PC-3 (cell line): ENCODE measurements at regions not wholly inside any gene's neighbourhood (a gene's known extent, or its start where the extent isn't known, plus 50 kb on each side); places are given as distances from the start of the nearest gene placed in this dataset.

ENCODE experiments used
- ATAC-seq: fragments of 200-7000 bp; cut with Tn5 transposase; 2 replicates; pipeline ENCODE4 v1.9.1; 2020; ENCODE audit warnings: mild to moderate bottlenecking, moderate library complexity
- BruUV-seq: library from RNA; stranded (reverse); fragments of 400-500 nt; replicated peaks from 2 replicates; lab custom pipeline; 2021; lab: Mats Ljungman, UMichigan
- CTCF ChIA-PET: fragments of 300-600 bp; sonication (Branson Sonifier 250); formaldehyde crosslinking; loops from one replicate; lab custom pipeline; 2022; ENCODE audit warnings: antibody characterized with exemption; lab: Charles Lee
- POLR2A ChIA-PET: fragments of 300-600 bp; sonication (Branson Sonifier 250); formaldehyde crosslinking; loops from one replicate; lab custom pipeline; 2022; ENCODE audit warnings: antibody characterized with exemption; ENCODE audit not compliant: unreplicated experiment; lab: Charles Lee
- DNase-seq: peaks from one replicate; pipeline ENCODE4 v3.0.0-alpha.2; 2015
- H2AFZ ChIP-seq: fragments of 300-600 bp; sonication (generic); 2 replicates; pipeline ENCODE4 v1.6.0; 2016; ENCODE audit warnings: antibody characterized with exemption, low read length
- H3F3A ChIP-seq: fragments of 300-600 bp; sonication (generic); one replicate; pipeline ENCODE4 v1.6.0; 2017; ENCODE audit warnings: antibody characterized with exemption, low read length, control low read depth, mild to moderate bottlenecking; ENCODE audit not compliant: unreplicated experiment
- H3K27ac ChIP-seq: fragments of 300-600 bp; sonication (generic); 2 replicates; pipeline ENCODE4 v1.5.1; 2016; ENCODE audit warnings: mild to moderate bottlenecking, low read length
- H3K27me3 ChIP-seq: fragments of 300-600 bp; sonication (generic); 2 replicates; pipeline ENCODE4 v1.6.1; 2016; ENCODE audit warnings: low read length, mixed read lengths
- H3K36me3 ChIP-seq: fragments of 300-600 bp; sonication (generic); 2 replicates; pipeline ENCODE4 v1.6.1; 2016; ENCODE audit warnings: low read depth, mixed run types, low read length, mixed read lengths
- H3K4me1 ChIP-seq: fragments of 300-600 bp; sonication (generic); 2 replicates; pipeline ENCODE4 v1.5.1; 2016; ENCODE audit warnings: low read length; ENCODE audit not compliant: insufficient read depth
- H3K4me2 ChIP-seq: fragments of 300-600 bp; sonication (generic); 2 replicates; pipeline ENCODE4 v1.6.0; 2016; ENCODE audit warnings: low read length
- H3K4me3 ChIP-seq: fragments of 300-600 bp; sonication (generic); 2 replicates; pipeline ENCODE4 v1.5.1; 2016; ENCODE audit warnings: mild to moderate bottlenecking, low read length, mixed read lengths
- H3K79me2 ChIP-seq: fragments of 300-600 bp; sonication (generic); 2 replicates; pipeline ENCODE4 v1.6.1; 2017; ENCODE audit warnings: low read length, mixed read lengths
- H3K9ac ChIP-seq: fragments of 300-600 bp; sonication (generic); 2 replicates; pipeline ENCODE4 v1.6.0; 2016; ENCODE audit warnings: mild to moderate bottlenecking, low read length
- H3K9me2 ChIP-seq: fragments of 300-600 bp; sonication (generic); replicated peaks from 2 replicates; pipeline ENCODE4 v1.6.1; 2016; ENCODE audit warnings: mixed run types, low read length, mixed read lengths
- H3K9me3 ChIP-seq: fragments of 300-600 bp; sonication (generic); 2 replicates; pipeline ENCODE4 v1.6.1; 2016; ENCODE audit warnings: low read length, mixed read lengths
- H4K20me1 ChIP-seq: fragments of 300-600 bp; sonication (generic); 2 replicates; pipeline ENCODE4 v1.6.1; 2016; ENCODE audit warnings: low read length, mixed read lengths
- EZH2 ChIP-seq: fragments of 300-600 bp; sonication (generic); IDR thresholded peaks from one replicate; pipeline ENCODE4 v1.6.1; 2017; ENCODE audit warnings: antibody characterized with exemption, mild to moderate bottlenecking, low read length; ENCODE audit not compliant: unreplicated experiment
- EZH2phosphoT487 ChIP-seq: fragments of 300-600 bp; sonication (generic); IDR thresholded peaks from 2 replicates; pipeline ENCODE4 v1.6.1; 2018; ENCODE audit warnings: mild to moderate bottlenecking, antibody characterized with exemption, low read length, borderline replicate concordance
- intact Hi-C: fragments of 100-400 bp; cut with micrococcal nuclease; formaldehyde crosslinking; loops from 2 replicates; pipeline ENCODE4 v1.9.0; 2023
- TF ChIP-seq, protein P1 (sequence below): fragments of 300-600 bp; sonication (generic); conservative IDR thresholded peaks from 2 replicates; pipeline ENCODE4 v1.5.1; 2017; ENCODE audit warnings: antibody characterized with exemption, low read depth, mild to moderate bottlenecking, low read length

DNA sequence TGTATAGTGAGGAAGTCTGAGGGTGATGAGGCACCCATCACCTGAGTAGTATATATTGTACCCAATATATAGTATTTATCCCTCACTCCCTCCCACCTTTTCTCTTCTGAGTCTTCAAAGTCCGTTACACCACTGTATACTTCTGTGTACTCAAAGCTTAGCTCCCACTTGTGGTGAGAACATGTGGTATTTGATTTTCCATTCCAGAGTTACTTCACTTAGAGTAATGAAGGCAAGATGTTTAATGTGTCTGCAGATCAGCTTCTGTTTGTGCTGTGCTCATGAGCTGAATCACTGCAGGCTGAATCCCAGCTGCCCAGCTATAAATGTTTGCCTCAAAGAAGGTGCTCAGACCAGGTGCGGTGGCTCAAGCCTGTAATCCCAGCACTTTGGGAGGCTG, 139.3 kb upstream of the FOXA2 start:
- H3K36me3 ChIP-seq = no peaks in the 10 kb centered on the region
- no peak overlapping the region for H2AFZ ChIP-seq
- H4K20me1 ChIP-seq = no peaks in the 10 kb centered on the region
- no peak overlapping the region for H3K27ac ChIP-seq
- H3K9ac ChIP-seq = no peak overlapping the region
- H3K27me3 ChIP-seq = peaks cover 5% of the 10 kb centered on the region; the same call in 1 of the 2 replicates
- no peaks in the 10 kb centered on the region for H3K9me2 ChIP-seq
- no peaks in the 10 kb centered on the region for H3F3A ChIP-seq
- DNase-seq = peak; percentile 35
- no peak for ATAC-seq
- intact Hi-C loops = no loop called here
- TF ChIP-seq EZH2 = no peak
- TF ChIP-seq, protein P1, sequence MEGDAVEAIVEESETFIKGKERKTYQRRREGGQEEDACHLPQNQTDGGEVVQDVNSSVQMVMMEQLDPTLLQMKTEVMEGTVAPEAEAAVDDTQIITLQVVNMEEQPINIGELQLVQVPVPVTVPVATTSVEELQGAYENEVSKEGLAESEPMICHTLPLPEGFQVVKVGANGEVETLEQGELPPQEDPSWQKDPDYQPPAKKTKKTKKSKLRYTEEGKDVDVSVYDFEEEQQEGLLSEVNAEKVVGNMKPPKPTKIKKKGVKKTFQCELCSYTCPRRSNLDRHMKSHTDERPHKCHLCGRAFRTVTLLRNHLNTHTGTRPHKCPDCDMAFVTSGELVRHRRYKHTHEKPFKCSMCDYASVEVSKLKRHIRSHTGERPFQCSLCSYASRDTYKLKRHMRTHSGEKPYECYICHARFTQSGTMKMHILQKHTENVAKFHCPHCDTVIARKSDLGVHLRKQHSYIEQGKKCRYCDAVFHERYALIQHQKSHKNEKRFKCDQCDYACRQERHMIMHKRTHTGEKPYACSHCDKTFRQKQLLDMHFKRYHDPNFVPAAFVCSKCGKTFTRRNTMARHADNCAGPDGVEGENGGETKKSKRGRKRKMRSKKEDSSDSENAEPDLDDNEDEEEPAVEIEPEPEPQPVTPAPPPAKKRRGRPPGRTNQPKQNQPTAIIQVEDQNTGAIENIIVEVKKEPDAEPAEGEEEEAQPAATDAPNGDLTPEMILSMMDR = 0 out of 2 replicates have a peak, but pooled peaks have one; percentile 16
- peaks cover 11% of the 10 kb centered on the region for H3K4me1 ChIP-seq
- no peak overlapping the region for H3K4me3 ChIP-seq
- BruUV-seq = no TSS peak
- no peaks in the 10 kb centered on the region for H3K9me3 ChIP-seq
- no peaks in the 10 kb centered on the region for H3K79me2 ChIP-seq
- no peak overlapping the region for H3K4me2 ChIP-seq
- ChIA-PET POLR2A (no interaction called here), CTCF (no interaction called here)

DNA sequence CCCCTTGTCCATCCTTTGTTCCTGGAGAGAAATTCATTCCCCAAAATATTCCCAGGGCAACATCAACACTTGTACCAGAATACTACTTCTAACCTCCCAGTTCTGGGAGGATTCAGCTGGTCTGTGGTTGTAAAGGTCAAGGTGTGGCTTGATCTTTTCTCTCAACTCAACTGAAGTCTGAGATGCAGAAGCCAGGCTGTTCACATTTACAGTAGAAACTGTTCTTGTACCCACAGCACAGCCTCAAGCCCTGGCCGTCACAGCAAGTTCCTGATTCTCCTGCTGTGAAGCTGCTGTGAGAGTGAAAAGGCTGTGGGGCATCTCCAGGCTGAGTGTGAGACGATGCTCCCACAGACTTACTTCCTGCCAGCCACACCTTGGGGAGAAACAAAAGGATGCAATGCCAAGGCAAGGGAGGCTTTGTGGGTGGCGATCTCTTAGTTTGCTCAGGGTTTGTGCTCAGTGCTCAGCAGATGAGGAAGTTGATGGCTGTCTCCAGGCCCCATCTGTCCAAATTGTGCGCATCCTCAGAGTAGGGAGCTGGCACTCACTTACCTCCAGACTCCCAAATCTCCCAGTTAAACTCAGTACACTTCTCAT, 143.9 kb upstream of the FOXA2 start:
- TF ChIP-seq, protein P1 = no peak
- TF ChIP-seq EZH2 (no peak), EZH2phosphoT487 (no peak)
- H4K20me1 ChIP-seq = no peaks in the 10 kb centered on the region
- no peak for ATAC-seq
- no peaks in the 10 kb centered on the region for H3F3A ChIP-seq
- no TSS peak for BruUV-seq
- DNase-seq = peak; percentile 8
- intact Hi-C loops = no loop called here
- no peaks in the 10 kb centered on the region for H3K79me2 ChIP-seq
- H3K4me1 ChIP-seq = peaks cover 19% of the 10 kb centered on the region
- no peaks in the 10 kb centered on the region for H3K9me3 ChIP-seq
- ChIA-PET POLR2A (no interaction called here), CTCF (no interaction called here)
- H3K9me2 ChIP-seq = no peaks in the 10 kb centered on the region
- no peak overlapping the region for H3K9ac ChIP-seq
- no peak overlapping the region for H3K4me3 ChIP-seq
- no peak overlapping the region for H3K27ac ChIP-seq
- no peak overlapping the region for H3K4me2 ChIP-seq
- H3K36me3 ChIP-seq = no peaks in the 10 kb centered on the region
- H3K27me3 ChIP-seq = no peaks in the 10 kb centered on the region
- H2AFZ ChIP-seq = no peak overlapping the region

GRCh38 chr20:22729180-22729579, 144.8 kb upstream of the FOXA2 start:
- intact Hi-C loops = no loop called here
- H3K9me3 ChIP-seq = no peaks in the 10 kb centered on the region
- BruUV-seq = no TSS peak
- ATAC-seq = no peak
- H3K4me3 ChIP-seq = no peak overlapping the region
- H3K79me2 ChIP-seq = no peaks in the 10 kb centered on the region
- POLR2A ChIA-PET = no interaction called here
- peak; percentile 73 for DNase-seq
- no peak overlapping the region for H2AFZ ChIP-seq
- TF ChIP-seq, protein P1 = no peak
- TF ChIP-seq EZH2 (no peak), EZH2phosphoT487 (no peak)
- no peak overlapping the region for H3K9ac ChIP-seq
- no peaks in the 10 kb centered on the region for H3F3A ChIP-seq
- no peaks in the 10 kb centered on the region for H4K20me1 ChIP-seq
- no peaks in the 10 kb centered on the region for H3K9me2 ChIP-seq
- CTCF ChIA-PET = no interaction called here
- no peak overlapping the region for H3K27ac ChIP-seq
- no peaks in the 10 kb centered on the region for H3K36me3 ChIP-seq
- peaks cover 19% of the 10 kb centered on the region for H3K4me1 ChIP-seq
- no peaks in the 10 kb centered on the region for H3K27me3 ChIP-seq
- no peak overlapping the region for H3K4me2 ChIP-seq
